GM19468 (cell line): ENCODE measurements at regions not wholly inside any gene's neighbourhood (a gene's known extent, or its start where the extent isn't known, plus 50 kb on each side); places are given as distances from the start of the nearest gene placed in this dataset.
"Not testable (repeated sequence)": the region's sequence is repeated elsewhere in the genome, so short reads cannot be mapped to it uniquely, and the experiment has no call there.

Source experiments
- ATAC-seq: cut with Tn5 transposase; IDR thresholded peaks from one replicate; pipeline ENCODE4 v1.9.1; 2021; ENCODE audit warnings: mild to moderate bottlenecking, moderate library complexity, moderate number of reproducible peaks; ENCODE audit not compliant: unreplicated experiment; ENCODE audit errors: extremely low read depth

- ATAC-seq = no peak
Observed at GRCh38 chr9:75649060-75649459, 241.4 kb upstream of the PCSK5 start.

DNA sequence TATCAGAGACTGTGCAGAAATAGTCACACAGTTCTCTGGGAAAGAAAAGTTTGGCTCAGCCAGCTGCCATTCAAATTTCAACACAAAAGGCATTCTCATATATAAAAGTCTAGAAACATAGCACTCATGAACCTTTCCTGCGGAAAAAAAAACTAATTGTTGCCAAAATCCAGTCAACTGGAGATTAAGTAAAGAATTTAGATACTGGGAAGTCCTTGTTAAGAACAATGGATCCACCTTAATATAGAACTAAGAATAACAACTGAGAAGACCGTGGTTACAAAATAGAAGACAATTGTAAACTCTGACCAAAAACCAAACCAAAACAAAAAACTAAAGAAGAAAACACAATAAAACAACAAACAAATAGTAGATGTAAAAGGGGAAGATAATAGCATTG, 238.8 kb upstream of the PCSK5 start:
- ATAC-seq = no peak

DNA sequence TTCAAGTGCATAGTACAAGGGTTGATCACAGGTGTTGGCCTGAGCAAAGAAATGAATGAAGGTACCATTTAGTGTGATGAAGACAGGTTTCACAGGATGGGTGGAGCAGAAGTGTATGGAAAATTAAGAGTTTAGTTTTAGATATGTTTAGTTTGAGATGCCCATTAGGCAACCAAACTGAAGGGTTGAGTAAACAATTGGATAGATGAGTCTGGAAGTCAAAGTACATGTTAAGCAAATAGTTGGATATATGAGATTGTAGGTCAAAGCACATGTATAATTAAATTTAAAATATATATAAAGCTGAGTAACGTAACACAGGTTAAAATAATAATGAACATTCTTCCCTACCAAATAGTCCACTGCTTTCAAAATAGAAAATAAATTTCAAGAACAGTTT, 237.1 kb upstream of the PCSK5 start:
- no peak for ATAC-seq

GRCh38 chr9:75653750-75654149, 236.7 kb upstream of the PCSK5 start:
- no peak for ATAC-seq

DNA sequence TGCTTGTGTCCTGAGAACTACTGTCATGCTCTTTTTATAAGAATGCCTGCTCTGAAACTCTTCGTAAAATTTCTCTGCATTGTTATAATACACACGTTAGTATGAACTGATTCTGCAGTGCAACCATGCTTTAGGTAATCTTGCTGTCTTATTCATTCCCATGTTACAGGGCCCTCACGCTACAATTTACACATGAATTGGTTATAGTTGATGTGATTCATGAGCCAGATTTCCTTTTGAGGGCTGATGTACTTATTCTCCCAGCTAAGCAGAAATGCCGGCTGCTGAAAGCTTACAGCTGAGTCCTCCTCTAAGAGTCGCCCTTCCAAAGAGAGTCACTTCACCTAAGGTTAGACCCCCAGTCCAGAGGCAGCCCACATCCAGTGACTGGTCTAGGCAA, 233.5 kb upstream of the PCSK5 start:
- no peak for ATAC-seq

DNA sequence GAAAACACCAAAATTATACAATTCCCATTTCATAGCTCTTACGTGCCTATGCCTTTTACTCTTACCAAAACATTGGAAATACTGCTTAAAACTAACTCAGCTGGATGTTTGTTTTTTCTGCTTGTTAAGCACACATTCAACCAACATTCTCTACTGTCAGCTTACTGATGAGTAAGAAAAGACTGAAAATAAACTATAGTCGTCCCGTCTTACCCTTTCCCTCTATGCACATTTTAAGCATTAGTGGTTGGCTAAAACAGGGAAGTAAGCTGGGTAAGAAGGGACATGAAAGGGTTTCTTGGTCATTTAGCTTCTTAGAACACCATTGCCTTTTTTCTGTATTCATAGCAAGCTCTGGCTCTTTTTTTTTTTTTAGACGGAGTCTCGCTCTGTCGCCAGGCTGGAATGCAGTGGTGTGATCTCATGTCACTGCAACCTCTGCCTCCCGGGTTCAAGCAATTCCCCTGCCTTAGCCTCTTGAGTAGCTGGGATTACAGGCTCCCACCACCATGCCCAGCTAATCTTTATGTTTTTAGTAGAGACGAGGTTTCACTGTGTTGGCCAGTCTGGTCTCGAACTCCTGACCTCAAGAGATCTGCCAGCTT, 232.1 kb upstream of the PCSK5 start:
- ATAC-seq = no peak

GRCh38 chr9:75664597-75664996, 225.9 kb upstream of the PCSK5 start:
- ATAC-seq = no peak

DNA sequence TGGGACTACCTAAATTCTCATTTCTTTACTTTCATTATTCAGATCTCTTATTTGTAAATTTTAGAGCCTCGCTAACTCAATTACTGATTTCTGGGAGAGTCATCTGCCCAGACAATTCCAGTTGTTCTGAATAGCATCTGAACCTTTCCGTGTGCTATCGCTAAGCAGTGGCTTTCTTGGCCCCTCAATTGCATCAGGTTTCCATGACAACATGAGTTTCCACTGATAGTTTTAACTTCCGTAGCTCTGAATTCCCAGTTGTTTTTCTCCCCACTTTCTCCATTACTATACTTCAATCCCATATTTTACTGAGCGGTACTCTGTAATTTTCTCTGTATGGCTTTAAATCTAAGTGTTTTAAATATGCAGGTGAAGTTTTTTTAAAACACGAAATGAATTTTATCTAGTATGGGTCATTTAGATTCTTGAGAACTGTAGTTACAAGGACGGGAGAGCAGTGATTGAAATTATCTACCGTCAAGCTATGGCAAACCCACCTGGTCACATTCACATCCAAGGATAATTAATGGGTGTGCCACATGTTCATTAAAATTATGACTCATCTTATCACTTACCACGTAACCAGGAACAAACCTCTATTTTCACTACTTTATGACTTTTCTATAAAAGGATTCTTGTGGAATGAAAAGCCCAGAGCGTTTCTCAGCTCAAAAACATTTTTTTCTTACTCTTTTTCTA, 223.5 kb upstream of the PCSK5 start:
- no peak for ATAC-seq

- no peak for ATAC-seq
Observed at GRCh38 chr9:75669721-75670120, 220.8 kb upstream of the PCSK5 start.

DNA sequence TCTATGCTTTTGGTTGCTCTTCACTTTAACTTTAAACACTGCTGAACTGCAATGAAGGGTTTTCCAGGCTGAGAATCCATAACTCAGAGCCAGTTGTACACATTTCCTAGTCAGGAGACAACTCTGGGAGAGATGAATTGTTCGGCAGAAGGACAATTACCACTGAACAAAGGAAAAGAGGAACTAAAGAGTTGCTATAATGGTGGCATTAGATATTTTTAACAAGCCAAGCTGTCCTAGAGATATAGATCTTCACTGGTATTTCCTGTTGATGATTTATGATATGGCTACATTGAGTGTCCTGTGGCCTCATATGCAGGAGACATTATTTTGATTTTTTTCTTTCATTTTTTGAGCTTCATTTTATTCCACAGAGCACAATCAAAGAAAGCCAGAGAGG, 219.1 kb upstream of the PCSK5 start:
- ATAC-seq = no peak

DNA sequence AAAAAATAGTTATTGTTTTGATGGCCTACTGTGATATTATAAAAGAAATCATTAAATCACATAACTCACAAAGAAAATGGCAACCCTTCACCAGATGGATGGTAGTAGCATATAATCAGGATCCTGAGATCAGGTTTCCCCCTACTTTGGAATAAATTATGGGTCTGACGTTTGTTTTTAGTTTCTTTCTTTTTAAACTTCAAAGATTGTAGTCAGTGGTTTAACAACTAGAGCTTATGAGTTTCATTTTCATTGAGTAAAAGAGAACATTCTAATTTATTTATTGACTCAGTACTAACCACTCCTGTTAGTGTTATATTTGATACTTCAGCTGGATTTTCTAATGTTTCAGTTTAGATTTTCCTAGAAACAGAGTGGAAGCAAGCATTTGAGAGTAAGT, 218.0 kb upstream of the PCSK5 start:
- ATAC-seq = no peak

DNA sequence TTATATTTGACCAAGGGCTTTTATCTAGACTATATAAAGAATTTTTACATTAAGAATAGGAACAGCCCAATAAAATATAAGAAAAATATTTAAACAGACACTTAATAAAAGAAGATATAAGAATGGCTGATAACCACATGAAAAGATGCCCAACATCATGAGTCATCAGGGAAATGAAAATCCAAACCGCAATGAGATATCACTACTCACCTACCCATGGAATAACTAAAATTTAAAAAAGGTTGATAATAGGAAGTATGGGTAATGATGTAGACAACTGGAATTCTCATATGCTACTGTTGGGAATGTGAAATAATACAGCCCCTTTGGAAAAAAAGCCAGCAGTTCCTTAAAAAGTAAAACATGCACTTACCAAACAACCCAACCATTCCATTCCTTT, 206.9 kb upstream of the PCSK5 start:
- no peak for ATAC-seq

DNA sequence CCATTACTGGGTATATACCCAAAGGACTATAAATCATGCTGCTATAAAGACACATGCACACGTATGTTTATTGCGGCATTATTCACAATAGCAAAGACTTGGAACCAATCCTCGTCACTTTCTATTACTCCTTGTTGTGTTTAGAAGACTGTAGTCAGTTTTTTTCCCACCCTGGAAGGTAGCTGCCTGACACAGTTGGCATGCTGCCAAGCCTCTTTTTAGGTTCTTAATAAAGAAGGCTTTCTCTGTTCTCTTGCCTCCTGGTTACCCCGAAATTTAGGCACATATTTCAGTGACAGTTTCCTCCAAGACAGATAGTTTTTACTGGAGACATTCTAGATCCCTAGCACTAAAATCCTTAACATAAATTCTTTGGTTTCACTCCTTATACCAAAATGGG, 205.4 kb upstream of the PCSK5 start:
- ATAC-seq = no peak

- ATAC-seq = no peak
Observed at GRCh38 chr9:75687359-75687953, 203.0 kb upstream of the PCSK5 start.

- not testable (repeated sequence) for ATAC-seq
Observed at GRCh38 chr9:75690551-75690950, 199.9 kb upstream of the PCSK5 start.

- ATAC-seq = no peak
Observed at GRCh38 chr9:75691408-75691807, 199.1 kb upstream of the PCSK5 start.

- ATAC-seq = no peak
Observed at GRCh38 chr9:75692309-75692708, 198.2 kb upstream of the PCSK5 start.

DNA sequence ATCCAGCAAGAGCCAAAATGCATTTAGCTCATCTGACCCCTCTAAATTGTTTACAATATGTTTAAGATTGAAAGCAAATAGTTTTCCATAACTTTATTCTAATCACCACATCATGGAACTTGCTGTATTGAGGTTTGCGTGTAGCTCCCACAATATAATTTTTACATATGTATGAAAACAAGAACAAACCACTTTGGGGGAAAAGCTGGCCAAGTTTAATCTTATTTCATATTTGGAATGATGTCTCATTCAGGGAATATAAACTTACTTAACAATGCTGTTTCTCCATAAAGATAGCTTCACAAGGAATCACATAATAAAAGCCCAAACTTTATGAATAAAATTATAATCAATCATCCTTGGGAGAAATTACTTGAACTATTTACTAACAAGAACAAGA, 194.6 kb upstream of the PCSK5 start:
- no peak for ATAC-seq

- no peak for ATAC-seq
Observed at GRCh38 chr9:75699017-75699416, 191.5 kb upstream of the PCSK5 start.

GRCh38 chr9:75699625-75700251, 190.7 kb upstream of the PCSK5 start:
- ATAC-seq = no peak

DNA sequence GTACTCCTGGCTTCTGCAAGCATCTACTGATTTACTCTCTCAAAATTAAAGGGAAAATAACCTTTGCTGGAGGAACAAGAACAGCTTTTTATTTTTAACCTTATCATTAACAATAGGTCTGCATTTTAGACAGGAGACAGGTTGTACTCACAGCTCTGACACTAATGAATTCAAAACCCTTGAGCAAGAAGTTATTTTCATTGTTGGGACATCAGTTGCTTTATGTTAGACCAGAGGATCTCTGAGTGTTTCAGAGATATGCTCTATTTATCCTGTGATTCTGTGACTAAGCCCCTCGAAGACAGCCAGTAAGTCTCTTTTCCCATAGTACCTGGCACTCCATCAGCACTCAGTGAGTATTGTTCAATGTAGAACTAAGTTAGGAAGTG, 190.2 kb upstream of the PCSK5 start:
- no peak for ATAC-seq
